ENCODE measurements at regions not wholly inside any gene's neighbourhood (a gene's known extent, or its start where the extent isn't known, plus 50 kb on each side); places are given as distances from the start of the nearest gene placed in this dataset.

GRCh38 chr2:95707837-95708236, 116.0 kb downstream of the TRIM43 start:
- H4K5ac ChIP-seq (ENCODE audit: insufficient read length, low read depth, low read length): no peak overlapping the region
- no peaks in the 10 kb centered on the region for H3K23me2 ChIP-seq (ENCODE audit: low read depth, low read length)
- no peak overlapping the region for H3K23ac ChIP-seq (ENCODE audit: insufficient read length)
- H2BK12ac ChIP-seq (ENCODE audit: low read depth, low read length): no peak overlapping the region
- H3K9me3 ChIP-seq (ENCODE audit: insufficient read depth in 2 of 2, low read depth in 1 of 2, low read length in 1 of 2): peaks cover 57 to 79% of the 10 kb centered on the region in 2 experiments
- no peak overlapping the region for H2AFZ ChIP-seq (ENCODE audit: low read length)
- no peak overlapping the region for H4K8ac ChIP-seq (ENCODE audit: extremely low read depth, insufficient read depth, low read length)
- no peak overlapping the region for H3K27ac ChIP-seq (ENCODE audit: low read depth, low read length)
- H3K79me2 ChIP-seq (ENCODE audit: control insufficient read depth in 1 of 2, insufficient read depth in 2 of 2, low read length in 2 of 2): no peaks in the 10 kb centered on the region
- DNase-seq (ENCODE audit: low read depth in 1 of 2, low spot score in 2 of 2) (no peak), FAIRE-seq (no peak)
- H3K79me1 ChIP-seq (ENCODE audit: low read depth, low read length): no peaks in the 10 kb centered on the region
- no peak overlapping the region for H2BK5ac ChIP-seq (ENCODE audit: low read depth, low read length)
- H3K9ac ChIP-seq (replicated peaks in 1 of 4; ENCODE audit: extremely low read depth in 1 of 4, low read depth in 3 of 4, low read length in 3 of 4): no peak overlapping the region
- H2BK20ac ChIP-seq (ENCODE audit: low read length): no peak overlapping the region
- H3K18ac ChIP-seq (ENCODE audit: extremely low read depth, low read length): no peak overlapping the region
- peaks cover 0 to 1% (median 0%) of the 10 kb centered on the region in 4 experiments; a peak in 1 of 7 replicates for H3K27me3 ChIP-seq (replicated peaks in 1 of 4; ENCODE audit: control insufficient read depth in 3 of 4, extremely low read depth in 1 of 4, insufficient read depth in 3 of 4, low read length in 3 of 4)
- no peak overlapping the region for H3K56ac ChIP-seq (replicated peaks; ENCODE audit: insufficient read length, low read depth, low read length)
- no peak overlapping the region for H2BK15ac ChIP-seq (ENCODE audit: low read length)
- H4K20me1 ChIP-seq (replicated peaks in 1 of 2; ENCODE audit: control insufficient read depth in 1 of 2, insufficient read depth in 2 of 2, low read length in 2 of 2): no peaks in the 10 kb centered on the region
- no peaks in the 10 kb centered on the region for H3K4me1 ChIP-seq (replicated peaks in 1 of 4; ENCODE audit: control insufficient read depth in 3 of 4, insufficient read depth in 4 of 4, low read length in 3 of 4)
- WGBS, 2 experiments (ENCODE audit: extremely low coverage in 1 of 2, insufficient coverage in 1 of 2, insufficient read length in 1 of 2, insufficient replicate concordance in 2 of 2, low coverage in 1 of 2, low lambda C conversion rate in 2 of 2, missing lambda C conversion rate in 1 of 2): 57% methylated on average over 5 of the region's 5 CpGs; no CpG with 5 or more reads in 1 of the 2 experiments
- no peak overlapping the region for H3K4me3 ChIP-seq (ENCODE audit: extremely low read depth in 1 of 4, insufficient read depth in 2 of 4, low read depth in 3 of 4, low read length in 4 of 4)
- no peak overlapping the region for H2AK5ac ChIP-seq (ENCODE audit: low read depth, low read length)
- H3K4ac ChIP-seq (replicated peaks; ENCODE audit: insufficient read length, low read depth, low read length): no peak overlapping the region
- POLR2A ChIA-PET (ENCODE audit: partially characterized antibody): no interaction called here
- no peak overlapping the region for H4K91ac ChIP-seq (replicated peaks; ENCODE audit: insufficient read length, low read length)
- CTCF ChIA-PET (ENCODE audit: partially characterized antibody): no interaction called here
- no peak for TF ChIP-seq SP1 (IDR thresholded peaks at IDR 0.05; ENCODE audit: low read depth, low read length)
- no peak overlapping the region for H2BK120ac ChIP-seq (replicated peaks; ENCODE audit: low read depth, low read length)
- H3K14ac ChIP-seq (ENCODE audit: insufficient read length): no peak overlapping the region
- H3K4me2 ChIP-seq (ENCODE audit: insufficient read depth in 1 of 2, low read depth in 2 of 2, low read length in 2 of 2): no peak overlapping the region
- no peaks in the 10 kb centered on the region for H3K36me3 ChIP-seq (ENCODE audit: control insufficient read depth in 2 of 4, insufficient read depth in 4 of 4, low read length in 3 of 4)

Measured in H1 (cell line).